Right lobe of liver (tissue), 6 donors: ENCODE measurements at regions not wholly inside any gene's neighbourhood (a gene's known extent, or its start where the extent isn't known, plus 50 kb on each side); places are given as distances from the start of the nearest gene placed in this dataset.

Experiments
- ATAC-seq, 4 donors: fragments of 200-7000 bp; cut with Tn5 transposase; one replicate each; pipeline ENCODE4 v1.9.1; 2020; ENCODE audit warnings: mild to moderate bottlenecking in 4 of 4, moderate library complexity in 4 of 4
- DNase-seq, 3 donors: peaks; one replicate each; pipeline ENCODE4 v3.0.0-alpha.2; 2020
- H3K27ac ChIP-seq, 3 donors: fragments of 200-600 bp; one replicate each; pipeline ENCODE4 v1.8.0; 2022
- H3K27me3 ChIP-seq, 2 donors: fragments of 200-600 bp; one replicate each; pipeline ENCODE4 v1.8.0; 2022
- H3K36me3 ChIP-seq, 4 donors: fragments of 200-600 bp; sonication (generic) in 1 of 4; one replicate each; pipeline versions ENCODE4 v1.5.1 to v1.8.0; 2017 to 2022; ENCODE audit warnings: control low read depth in 1 of 4
- H3K4me1 ChIP-seq, 4 donors: fragments of 200-600 bp; sonication (generic) in 1 of 4; one replicate each; pipeline versions ENCODE4 v1.5.1 to v1.8.0; 2017 to 2022; ENCODE audit warnings: control low read depth in 1 of 4
- H3K4me3 ChIP-seq, 3 donors: fragments of 200-600 bp; one replicate each; pipeline ENCODE4 v1.8.0; 2022
- H3K9me3 ChIP-seq, 4 donors: fragments of 200-600 bp; sonication (generic) in 1 of 4; one replicate each; pipeline versions ENCODE4 v1.5.1 to v1.8.0; 2017 to 2022; ENCODE audit warnings: control low read depth in 1 of 4
- CTCF ChIP-seq, 4 donors: fragments of 200-600 bp in 3 of 4; fragments of 450-650 bp in 1 of 4; IDR thresholded peaks; one replicate each; pipeline versions ENCODE4 v1.5.1 to v1.8.0; 2016 to 2022; ENCODE audit warnings: antibody characterized with exemption in 4 of 4, mild to moderate bottlenecking in 2 of 4
- POLR2A ChIP-seq: fragments of 450-650 bp; IDR thresholded peaks from one replicate; pipeline ENCODE4 v1.6.1; 2017; ENCODE audit warnings: antibody characterized with exemption, mild to moderate bottlenecking
- WGBS: methylation state at CpG from one replicate; pipeline ENCODE4 v1.1.6; 2018; ENCODE audit warnings: low coverage, low lambda C conversion rate; ENCODE audit not compliant: insufficient coverage; ENCODE audit errors: missing lambda C conversion rate; 5-methylcytosine and 5-hydroxymethylcytosine counted together
- intact Hi-C, 2 donors: fragments of 100-400 bp; cut with DNase I; formaldehyde crosslinking; loops; one replicate each; pipeline versions ENCODE4 v1.11.2 to v1.14.1; 2022
- donor health status: DM: no; HTN: yes; CAD: no.
- donor health status: DM: no; HTN: no; CAD: no.
- donor health status: DM: no; HTN: no; CAD: no.
- donor health status: DM: no; HTN: yes; CAD: no.
- donor health status: DM: no; HTN: yes; CAD: no.

DNA sequence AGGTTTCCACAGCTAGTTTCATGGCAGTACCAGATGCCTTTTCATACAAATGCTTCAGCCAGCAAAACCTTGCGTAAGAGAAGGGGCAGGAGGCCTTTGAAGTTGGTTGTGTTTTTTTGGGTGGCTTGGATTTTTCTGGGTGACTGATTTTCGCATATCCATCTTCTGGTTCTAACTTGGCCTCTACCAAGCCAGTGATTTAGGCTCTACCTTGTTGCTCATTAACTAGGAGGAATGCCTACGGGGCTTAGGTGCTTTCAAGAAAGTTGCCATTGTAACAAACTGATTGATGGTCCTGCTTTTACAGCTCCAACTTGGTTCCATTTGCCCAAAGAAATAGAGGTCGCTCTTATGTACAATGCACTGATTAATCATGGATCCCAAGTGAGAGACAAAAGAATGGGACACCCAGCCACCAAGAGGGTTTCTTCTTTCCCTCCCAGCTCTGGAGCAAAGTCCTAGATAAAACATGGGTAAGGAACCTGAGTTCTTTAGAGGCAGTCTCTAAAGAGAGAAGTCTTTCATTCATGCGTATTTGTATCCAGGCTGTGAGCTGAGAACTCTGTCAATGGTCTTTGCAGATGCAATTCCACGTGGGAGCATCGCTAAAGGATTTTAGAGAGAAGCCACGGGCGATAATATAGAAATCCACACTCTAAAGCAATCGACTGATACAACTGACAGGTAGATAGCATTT, 92.1 kb upstream of the FGFR2 start:
- WGBS = 61% methylated on average over 10 of the region's 10 CpGs
- no peaks in the 10 kb centered on the region for H3K36me3 ChIP-seq
- ATAC-seq = no peak
- peaks cover 0 to 5% of the 10 kb centered on the region in 2 donors for H3K27me3 ChIP-seq
- TF ChIP-seq CTCF (IDR thresholded peaks at IDR 0.05) (no peak), POLR2A (no peak)
- no peak for DNase-seq
- no peak overlapping the region for H3K27ac ChIP-seq
- H3K4me3 ChIP-seq = no peak overlapping the region
- intact Hi-C loops = no loop called here
- no peaks in the 10 kb centered on the region for H3K9me3 ChIP-seq
- H3K4me1 ChIP-seq = no peaks in the 10 kb centered on the region

DNA sequence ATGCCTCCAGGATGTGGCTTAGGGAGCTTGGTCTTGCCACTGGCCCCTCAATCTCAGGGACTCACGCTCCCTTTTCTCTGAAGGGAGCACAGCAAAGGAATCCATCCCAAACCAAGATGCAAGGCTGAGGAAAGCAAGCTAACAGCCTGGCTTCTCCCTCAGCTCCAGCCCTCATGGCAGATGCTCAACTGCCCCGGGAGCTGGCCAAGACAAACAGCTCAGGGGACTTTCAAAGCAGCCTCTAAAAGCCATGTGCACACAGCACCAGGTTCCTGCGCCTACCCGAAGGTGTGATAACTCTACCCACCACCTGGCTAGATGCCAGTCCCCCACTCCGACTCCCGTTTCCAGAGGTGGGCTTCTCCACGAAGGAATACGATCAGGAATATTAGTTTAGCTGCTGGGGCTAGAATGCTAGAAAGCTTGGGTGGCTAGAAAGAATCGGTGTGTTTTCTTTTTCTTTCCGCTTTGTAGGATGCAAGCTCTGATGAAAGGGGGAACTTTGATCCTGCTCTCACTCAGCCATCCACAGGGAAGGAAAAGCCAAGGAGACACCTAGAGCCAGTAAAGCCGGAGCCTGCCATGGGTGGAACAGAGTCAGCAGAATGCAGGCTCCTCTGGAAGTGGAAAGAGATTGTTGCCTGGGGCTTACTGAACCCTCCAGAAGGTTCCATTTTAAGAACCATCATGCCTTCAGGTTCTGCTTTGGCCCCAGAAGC, 89.0 kb upstream of the FGFR2 start:
- H3K9me3 ChIP-seq = no peaks in the 10 kb centered on the region
- H3K27ac ChIP-seq = no peak overlapping the region
- WGBS = 38% methylated on average over 7 of the region's 11 CpGs
- H3K4me1 ChIP-seq = no peaks in the 10 kb centered on the region
- intact Hi-C loops = no loop called here
- H3K27me3 ChIP-seq = peaks cover 0 to 5% of the 10 kb centered on the region in 2 donors
- H3K36me3 ChIP-seq = no peaks in the 10 kb centered on the region
- no peak for ATAC-seq
- no peak for DNase-seq
- TF ChIP-seq POLR2A (no peak), CTCF (IDR thresholded peaks at IDR 0.05) (no peak)
- no peak overlapping the region for H3K4me3 ChIP-seq

GRCh38 chr10:121684276-121684675, 86.0 kb upstream of the FGFR2 start:
- H3K9me3 ChIP-seq = no peaks in the 10 kb centered on the region
- TF ChIP-seq POLR2A (no peak), CTCF (IDR thresholded peaks at IDR 0.05) (no peak)
- no peak overlapping the region for H3K4me3 ChIP-seq
- no peaks in the 10 kb centered on the region for H3K27me3 ChIP-seq
- no peak overlapping the region for H3K27ac ChIP-seq
- DNase-seq (no peak), ATAC-seq (no peak)
- 52% methylated on average over 7 of the region's 8 CpGs for WGBS
- intact Hi-C loops = no loop called here
- H3K4me1 ChIP-seq = no peaks in the 10 kb centered on the region
- no peaks in the 10 kb centered on the region for H3K36me3 ChIP-seq

DNA sequence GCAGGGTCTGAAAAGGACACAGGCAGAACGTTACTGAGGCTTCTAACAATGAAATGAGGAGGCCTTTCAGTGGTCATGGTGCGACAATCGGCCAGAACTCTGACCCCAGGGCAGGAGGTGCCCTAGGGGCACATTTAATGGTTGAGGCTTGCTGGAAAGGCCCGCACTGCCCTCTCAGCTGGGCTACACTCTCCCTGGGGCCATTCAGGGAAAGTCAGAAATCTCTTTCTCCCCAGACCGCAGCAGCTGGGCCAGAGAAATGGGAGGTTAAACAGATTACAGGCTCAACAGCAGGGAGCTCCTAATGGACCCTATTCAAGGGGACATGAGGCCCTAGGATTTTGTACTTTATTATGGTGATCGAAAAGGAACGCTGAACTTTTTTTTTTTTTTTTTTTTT, 85.6 kb upstream of the FGFR2 start:
- Histone ChIP-seq H3K36me3 (no peaks in the 10 kb centered on the region), H3K4me1 (no peaks in the 10 kb centered on the region), H3K4me3 (no peak overlapping the region), H3K9me3 (no peaks in the 10 kb centered on the region), H3K27ac (no peak overlapping the region), H3K27me3 (no peaks in the 10 kb centered on the region)
- intact Hi-C loops = no loop called here
- WGBS = 83% methylated on average over 5 of the region's 7 CpGs
- no peak for ATAC-seq
- no peak for DNase-seq
- TF ChIP-seq POLR2A = no peak
- TF ChIP-seq CTCF (IDR thresholded peaks at IDR 0.05) = no peak
